Endothelial cell of umbilical vein (primary cell): ENCODE measurements at regions not wholly inside any gene's neighbourhood (a gene's known extent, or its start where the extent isn't known, plus 50 kb on each side); places are given as distances from the start of the nearest gene placed in this dataset.

Experiments used
- BruUV-seq: library from RNA; stranded (reverse); fragments of 400-500 nt; replicated peaks from 2 replicates; lab custom pipeline; 2021; lab: Mats Ljungman, UMichigan
- CTCF ChIA-PET: fragments of 300-600, 350-600 bp; sonication (Branson Sonifier 250); formaldehyde crosslinking; loops from one replicate; lab custom pipeline; 2021; ENCODE audit warnings: antibody characterized with exemption, inconsistent platforms; lab: Charles Lee
- POLR2A ChIA-PET: fragments of 300-600, 350-600 bp; sonication (Branson Sonifier 250); formaldehyde crosslinking; loops from one replicate; lab custom pipeline; 2021; ENCODE audit warnings: antibody characterized with exemption, inconsistent platforms; lab: Charles Lee
- DNase-seq: peaks from one replicate; pipeline ENCODE4 v3.0.0-alpha.2; 2011; ENCODE audit warnings: low read depth, low spot score
- FAIRE-seq: peaks from 2 replicates; lab custom pipeline; 2011; peaks lifted over from hg19 to GRCh38; lab: Jason Lieb, UNC
- H2AFZ ChIP-seq: 2 replicates; pipeline ENCODE4 v1.6.0; 2012; ENCODE audit warnings: low read depth, low read length, control low read depth, inconsistent platforms
- H3K27ac ChIP-seq: 2 replicates; pipeline ENCODE4 v1.5.1; 2011; ENCODE audit warnings: low read depth, mild to moderate bottlenecking, control low read depth, low read length, moderate library complexity; ENCODE audit not compliant: insufficient read depth
- H3K27me3 ChIP-seq, 2 experiments: 2 replicates each; pipeline versions ENCODE4 v1.6.0 to v1.6.1; 2011; ENCODE audit warnings: low read length in 2 of 2, mixed read lengths in 1 of 2; ENCODE audit not compliant: control insufficient read depth in 2 of 2, insufficient read depth in 2 of 2
- H3K36me3 ChIP-seq, 2 experiments: 2 replicates in 1 of 2; 3 replicates in 1 of 2; pipeline ENCODE4 v1.5.1; 2011; ENCODE audit warnings: low read length in 2 of 2, mild to moderate bottlenecking in 1 of 2, moderate library complexity in 1 of 2; ENCODE audit not compliant: control insufficient read depth in 2 of 2, insufficient read depth in 2 of 2; ENCODE audit errors: extremely low read depth in 1 of 2
- H3K4me1 ChIP-seq: 3 replicates; pipeline ENCODE4 v1.5.1; 2011; ENCODE audit warnings: mild to moderate bottlenecking, low read length; ENCODE audit not compliant: control insufficient read depth, insufficient read depth; ENCODE audit errors: extremely low read depth
- H3K4me2 ChIP-seq: 2 replicates; pipeline ENCODE4 v1.6.1; 2011; ENCODE audit warnings: low read length, control low read depth, mixed read lengths; ENCODE audit not compliant: insufficient read depth
- H3K4me3 ChIP-seq, 3 experiments: fragments of 200-600 bp in 1 of 3; sonication (generic), shearing (Covaris generic) in 1 of 3; replicated peaks in 1 of 3; 2 replicates each; pipeline ENCODE4 v1.5.1; 2011 to 2016; ENCODE audit warnings: control low read depth in 3 of 3, low read length in 3 of 3, mild to moderate bottlenecking in 2 of 3, inconsistent platforms in 1 of 3, low read depth in 1 of 3, moderate library complexity in 1 of 3; ENCODE audit not compliant: insufficient read depth in 1 of 3
- H3K79me2 ChIP-seq: 2 replicates; pipeline ENCODE4 v1.6.0; 2012; ENCODE audit warnings: low read length, inconsistent platforms; ENCODE audit not compliant: control insufficient read depth, insufficient read depth
- H3K9ac ChIP-seq: replicated peaks from 2 replicates; pipeline ENCODE3; 2011; ENCODE audit warnings: low read length, control low read depth; ENCODE audit not compliant: insufficient read depth; ENCODE audit errors: extremely low read depth
- H3K9me1 ChIP-seq: replicated peaks from 3 replicates; pipeline ENCODE4 v1.6.0; 2011; ENCODE audit warnings: mild to moderate bottlenecking, low read length; ENCODE audit not compliant: control insufficient read depth, insufficient read depth; ENCODE audit errors: extremely low read depth
- H3K9me3 ChIP-seq: replicated peaks from 2 replicates; pipeline ENCODE4 v1.5.1; 2012; ENCODE audit warnings: low read length, inconsistent platforms; ENCODE audit not compliant: control insufficient read depth, insufficient read depth
- H4K20me1 ChIP-seq: replicated peaks from 2 replicates; pipeline ENCODE3; 2011; ENCODE audit warnings: mild to moderate bottlenecking, low read length; ENCODE audit not compliant: control insufficient read depth, insufficient read depth; ENCODE audit errors: extremely low read depth
- CTCF ChIP-seq, 2 donors: IDR thresholded peaks; 1 replicate in 1 of 2; 2 replicates in 1 of 2; pipeline ENCODE4 v1.5.1; 2011; ENCODE audit warnings: low read length in 2 of 2, mild to moderate bottlenecking in 2 of 2, moderate library complexity in 2 of 2, control low read depth in 1 of 2, inconsistent platforms in 1 of 2, low read depth in 1 of 2; ENCODE audit not compliant: insufficient read depth in 1 of 2; ENCODE audit errors: extremely low read depth in 1 of 2
- EZH2 ChIP-seq: IDR thresholded peaks from 2 replicates; pipeline ENCODE4 v1.6.1; 2012; ENCODE audit warnings: borderline replicate concordance, low read depth, mild to moderate bottlenecking, moderate library complexity, low read length, inconsistent platforms; ENCODE audit not compliant: severe bottlenecking
- FOS ChIP-seq: IDR thresholded peaks from 2 replicates; pipeline ENCODE4 v1.6.1; 2011; ENCODE audit warnings: mild to moderate bottlenecking, low read length, moderate library complexity, borderline replicate concordance; ENCODE audit not compliant: insufficient read depth
- JUN ChIP-seq: IDR thresholded peaks from 2 replicates; pipeline ENCODE4 v1.6.1; 2011; ENCODE audit warnings: borderline replicate concordance, low read depth; ENCODE audit not compliant: insufficient read length, insufficient read depth
- MAX ChIP-seq: IDR thresholded peaks from 2 replicates; pipeline ENCODE4 v1.6.1; 2011; ENCODE audit not compliant: insufficient read depth, insufficient read length
- POLR2A ChIP-seq: IDR thresholded peaks from 2 replicates; pipeline ENCODE4 v1.6.1; 2012; ENCODE audit warnings: low read depth, mild to moderate bottlenecking, control low read depth, low read length
- POLR2AphosphoS5 ChIP-seq: IDR thresholded peaks from 2 replicates; pipeline ENCODE4 v1.6.1; 2012; ENCODE audit warnings: low read depth, mild to moderate bottlenecking, control low read depth, low read length, moderate library complexity; ENCODE audit not compliant: insufficient read depth
- dilution Hi-C: fragments of 300-500 bp; cut with MboI; formaldehyde crosslinking; loops from one replicate; pipeline ENCODE4 v1.15.0; 2019; ENCODE audit warnings: low sequenced_read_pairs; ENCODE audit not compliant: extremely low pct_ligation_motif_present
- intact Hi-C: fragments of 100-400 bp; cut with micrococcal nuclease; formaldehyde crosslinking; loops from one replicate; pipeline ENCODE4 v1.10.0; 2022

GRCh38 chr18:70553245-70553935 is 264.5 kb downstream of the SOCS6 start:
- Histone ChIP-seq H2AFZ (no peak overlapping the region), H3K9me3 (no peaks in the 10 kb centered on the region), H3K9ac (no peak overlapping the region), H3K4me3 (no peak overlapping the region), H3K79me2 (no peaks in the 10 kb centered on the region), H4K20me1 (no peaks in the 10 kb centered on the region), H3K4me2 (no peak overlapping the region), H3K9me1 (no peaks in the 10 kb centered on the region), H3K27me3 (no peaks in the 10 kb centered on the region), H3K36me3 (no peaks in the 10 kb centered on the region), H3K27ac (no peak overlapping the region), H3K4me1 (no peaks in the 10 kb centered on the region)
- TF ChIP-seq MAX, result no peak
- TF ChIP-seq POLR2A, result no peak
- TF ChIP-seq POLR2AphosphoS5, result no peak
- no peak for TF ChIP-seq EZH2
- TF ChIP-seq CTCF (IDR thresholded peaks at IDR 0.05; ENCODE audit: extremely low read depth in 1 of 2, insufficient read depth in 1 of 2, low read depth in 1 of 2, low read length in 2 of 2), result no peak
- TF ChIP-seq JUN, result no peak
- no peak for TF ChIP-seq FOS
- dilution Hi-C loops (no loop called here), intact Hi-C loops (no loop called here)
- no TSS peak for BruUV-seq
- POLR2A ChIA-PET, result no interaction called here
- CTCF ChIA-PET, result no interaction called here
- no peak for DNase-seq
- no peak for FAIRE-seq
